Activated CD8-positive, alpha-beta T cell treated with anti-CD3 and anti-CD28 coated beads for 36 hours (primary cell): ENCODE measurements at regions not wholly inside any gene's neighbourhood (a gene's known extent, or its start where the extent isn't known, plus 50 kb on each side); places are given as distances from the start of the nearest gene placed in this dataset.

Experiments used
- ATAC-seq: fragments of 200-7000 bp; cut with Tn5 transposase; one replicate; pipeline ENCODE4 v1.10.0; 2021; ENCODE audit warnings: mild to moderate bottlenecking, moderate library complexity
- CTCF ChIA-PET: fragments of 350-600 bp; sonication (Branson Sonifier 250); formaldehyde crosslinking; loops from one replicate; lab custom pipeline; 2021; ENCODE audit warnings: antibody characterized with exemption; lab: Charles Lee
- POLR2A ChIA-PET: fragments of 350-600 bp; sonication (Branson Sonifier 250); formaldehyde crosslinking; loops from one replicate; lab custom pipeline; 2021; ENCODE audit warnings: antibody characterized with exemption; lab: Charles Lee
- DNase-seq: peaks from one replicate; pipeline ENCODE4 v3.0.0-alpha.2; 2020
- H3K27ac Mint-ChIP-seq: one replicate; pipeline ENCODE4 v1.8.0; 2021; ENCODE audit warnings: mild to moderate bottlenecking, mixed read lengths
- H3K27me3 Mint-ChIP-seq: one replicate; pipeline ENCODE4 v1.8.0; 2021; ENCODE audit warnings: mixed read lengths
- H3K36me3 Mint-ChIP-seq: one replicate; pipeline ENCODE4 v1.8.0; 2021; ENCODE audit warnings: low read depth, mixed read lengths
- H3K4me1 Mint-ChIP-seq: one replicate; pipeline ENCODE4 v1.8.0; 2021; ENCODE audit warnings: low read depth, mixed read lengths
- H3K4me3 Mint-ChIP-seq: one replicate; pipeline ENCODE4 v1.8.0; 2021; ENCODE audit warnings: mild to moderate bottlenecking, moderate library complexity, mixed read lengths
- H3K9me3 Mint-ChIP-seq: one replicate; pipeline ENCODE4 v1.8.0; 2021; ENCODE audit warnings: mixed read lengths
- CTCF ChIP-seq: fragments of 200-600 bp; IDR thresholded peaks from one replicate; pipeline ENCODE4 v1.8.0; 2022; ENCODE audit warnings: antibody characterized with exemption, mild to moderate bottlenecking
- intact Hi-C: fragments of 100-400 bp; cut with micrococcal nuclease; formaldehyde crosslinking; loops from one replicate; pipeline ENCODE4 v1.10.0; 2022

DNA sequence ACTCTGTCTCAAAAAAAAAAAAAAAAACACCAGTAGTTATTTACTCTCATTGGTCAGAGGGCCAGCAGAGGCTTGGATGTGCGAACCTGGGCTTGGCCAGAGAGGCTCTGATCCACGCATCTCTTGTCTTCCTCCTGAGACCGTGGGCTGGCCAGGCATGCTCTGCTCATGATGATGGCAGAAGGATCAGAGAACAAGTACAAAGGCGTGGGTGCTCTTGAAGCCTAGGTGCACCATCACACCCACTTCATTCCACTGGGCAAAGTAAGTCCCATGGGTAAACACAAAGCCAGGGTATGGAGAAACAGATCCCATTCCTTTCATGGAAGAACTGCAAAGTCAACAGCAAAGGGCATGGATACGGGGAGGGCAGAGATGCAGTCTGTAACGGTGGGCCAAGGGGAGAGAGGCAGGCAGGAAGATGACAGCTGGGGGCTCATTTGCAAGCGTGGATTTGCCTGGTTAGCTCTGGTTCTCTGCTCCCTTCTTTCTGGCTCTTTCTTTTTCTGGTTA lies 128.2 kb upstream of the SDK1 start:
- Mint-ChIP-seq H3K4me1 (no peaks in the 10 kb centered on the region), H3K27ac (no peak overlapping the region), H3K27me3 (peaks cover 3% of the 10 kb centered on the region), H3K9me3 (peaks cover 1% of the 10 kb centered on the region), H3K36me3 (no peaks in the 10 kb centered on the region), H3K4me3 (no peak overlapping the region)
- TF ChIP-seq CTCF: no peak
- ChIA-PET POLR2A (no interaction called here), CTCF (no interaction called here)
- DNase-seq (no peak), ATAC-seq (no peak)
- intact Hi-C loops: no loop called here

- Mint-ChIP-seq H3K9me3 (peaks cover 1% of the 10 kb centered on the region), H3K4me1 (no peaks in the 10 kb centered on the region), H3K36me3 (no peaks in the 10 kb centered on the region), H3K27me3 (peaks cover 3% of the 10 kb centered on the region), H3K4me3 (no peak overlapping the region), H3K27ac (no peak overlapping the region)
- TF ChIP-seq CTCF: no peak
- CTCF ChIA-PET: no interaction called here
- intact Hi-C loops: no loop called here
- no peak for DNase-seq
- no peak for ATAC-seq
- POLR2A ChIA-PET: no interaction called here
These were observed 126.4 kb upstream of the SDK1 start for GRCh38 chr7:3174515-3175284.

- ATAC-seq (no peak), DNase-seq (no peak)
- H3K4me3 Mint-ChIP-seq: no peak overlapping the region
- ChIA-PET CTCF (no interaction called here), POLR2A (interaction anchor here (0.7 kb wide), 1 partner anchor 153 kb away, joined by 3 read pairs; no protein-coding TSS in a partner anchor)
- TF ChIP-seq CTCF: no peak
- no peaks in the 10 kb centered on the region for H3K36me3 Mint-ChIP-seq
- intact Hi-C loops: no loop called here
- H3K4me1 Mint-ChIP-seq: no peaks in the 10 kb centered on the region
- peaks cover 1% of the 10 kb centered on the region for H3K9me3 Mint-ChIP-seq
- peaks cover 3% of the 10 kb centered on the region for H3K27me3 Mint-ChIP-seq
- H3K27ac Mint-ChIP-seq: no peak overlapping the region
These were observed 125.7 kb upstream of the SDK1 start for GRCh38 chr7:3175285-3175902.

- DNase-seq (no peak), ATAC-seq (no peak)
- H3K36me3 Mint-ChIP-seq: no peaks in the 10 kb centered on the region
- CTCF ChIA-PET: no interaction called here
- H3K27ac Mint-ChIP-seq: no peak overlapping the region
- POLR2A ChIA-PET: interaction anchor here (0.7 kb wide), 1 partner anchor 154 kb away, joined by 3 read pairs; no protein-coding TSS in a partner anchor
- no peaks in the 10 kb centered on the region for H3K4me1 Mint-ChIP-seq
- intact Hi-C loops: no loop called here
- no peak for TF ChIP-seq CTCF
- no peak overlapping the region for H3K4me3 Mint-ChIP-seq
- peaks cover 1% of the 10 kb centered on the region for H3K9me3 Mint-ChIP-seq
- peaks cover 3% of the 10 kb centered on the region for H3K27me3 Mint-ChIP-seq
These were observed 124.7 kb upstream of the SDK1 start for GRCh38 chr7:3176112-3177000.
